Transverse colon (tissue), 4 donors: ENCODE measurements at regions not wholly inside any gene's neighbourhood (a gene's known extent, or its start where the extent isn't known, plus 50 kb on each side); places are given as distances from the start of the nearest gene placed in this dataset.
"Not testable (repeated sequence)": the region's sequence is repeated elsewhere in the genome, so short reads cannot be mapped to it uniquely, and the experiment has no call there.

ENCODE experiments used
- POLR2A ChIP-seq: fragments of 450-650 bp; IDR thresholded peaks from one replicate; pipeline ENCODE4 v1.6.1; 2016; ENCODE audit warnings: antibody characterized with exemption, mild to moderate bottlenecking, moderate library complexity
- POLR2AphosphoS5 ChIP-seq, 3 donors: sonication (generic); formaldehyde crosslinking; IDR thresholded peaks; one replicate each; pipeline ENCODE4 v1.6.1; 2016; ENCODE audit warnings: antibody characterized with exemption in 3 of 3
- TF ChIP-seq, protein P1 (sequence below), 5 experiments: fragments of 200-600 bp in 3 of 5; fragments of 450-650 bp in 2 of 5; sonication (generic) in 3 of 5; IDR thresholded peaks; 1 replicate in 2 of 5; 2 replicates in 3 of 5; pipeline ENCODE4 v1.5.1; 2016 to 2017; ENCODE audit warnings: antibody characterized with exemption in 5 of 5, inconsistent platforms in 3 of 5, mild to moderate bottlenecking in 2 of 5, moderate library complexity in 1 of 5

- TF ChIP-seq, protein P1, sequence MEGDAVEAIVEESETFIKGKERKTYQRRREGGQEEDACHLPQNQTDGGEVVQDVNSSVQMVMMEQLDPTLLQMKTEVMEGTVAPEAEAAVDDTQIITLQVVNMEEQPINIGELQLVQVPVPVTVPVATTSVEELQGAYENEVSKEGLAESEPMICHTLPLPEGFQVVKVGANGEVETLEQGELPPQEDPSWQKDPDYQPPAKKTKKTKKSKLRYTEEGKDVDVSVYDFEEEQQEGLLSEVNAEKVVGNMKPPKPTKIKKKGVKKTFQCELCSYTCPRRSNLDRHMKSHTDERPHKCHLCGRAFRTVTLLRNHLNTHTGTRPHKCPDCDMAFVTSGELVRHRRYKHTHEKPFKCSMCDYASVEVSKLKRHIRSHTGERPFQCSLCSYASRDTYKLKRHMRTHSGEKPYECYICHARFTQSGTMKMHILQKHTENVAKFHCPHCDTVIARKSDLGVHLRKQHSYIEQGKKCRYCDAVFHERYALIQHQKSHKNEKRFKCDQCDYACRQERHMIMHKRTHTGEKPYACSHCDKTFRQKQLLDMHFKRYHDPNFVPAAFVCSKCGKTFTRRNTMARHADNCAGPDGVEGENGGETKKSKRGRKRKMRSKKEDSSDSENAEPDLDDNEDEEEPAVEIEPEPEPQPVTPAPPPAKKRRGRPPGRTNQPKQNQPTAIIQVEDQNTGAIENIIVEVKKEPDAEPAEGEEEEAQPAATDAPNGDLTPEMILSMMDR (IDR thresholded peaks at IDR 0.05) = not testable (repeated sequence)
- TF ChIP-seq POLR2A; POLR2AphosphoS5 (IDR thresholded peaks at IDR 0.05): not testable (repeated sequence)
These were observed 543.5 kb upstream of the FAM98A start for GRCh38 chr2:34142531-34143008.
